HUES48 (cell line): ENCODE measurements at regions not wholly inside any gene's neighbourhood (a gene's known extent, or its start where the extent isn't known, plus 50 kb on each side); places are given as distances from the start of the nearest gene placed in this dataset.

Source experiments
- H3K27ac ChIP-seq: one replicate; pipeline ENCODE4 v1.7.0; 2013; ENCODE audit warnings: low read depth, low read length, inconsistent platforms
- H3K27me3 ChIP-seq: 2 replicates; pipeline ENCODE4 v1.6.1; 2013; ENCODE audit warnings: mild to moderate bottlenecking, low read length; ENCODE audit not compliant: control insufficient read depth, insufficient read depth
- H3K36me3 ChIP-seq: 2 replicates; pipeline ENCODE4 v1.6.1; 2013; ENCODE audit warnings: low read length; ENCODE audit not compliant: control insufficient read depth, insufficient read depth
- H3K4me1 ChIP-seq: 2 replicates; pipeline ENCODE4 v1.6.1; 2013; ENCODE audit warnings: mild to moderate bottlenecking, low read length; ENCODE audit not compliant: control insufficient read depth, insufficient read depth
- H3K4me3 ChIP-seq: 2 replicates; pipeline ENCODE4 v1.5.1; 2013; ENCODE audit warnings: mild to moderate bottlenecking, low read depth, low read length
- H3K9ac ChIP-seq: 2 replicates; pipeline ENCODE4 v1.6.1; 2013; ENCODE audit warnings: mild to moderate bottlenecking, low read depth, low read length, moderate library complexity
- H3K9me3 ChIP-seq: 2 replicates; pipeline ENCODE4 v1.6.1; 2013; ENCODE audit warnings: low read length; ENCODE audit not compliant: control insufficient read depth, insufficient read depth

- H3K9me3 ChIP-seq: no peaks in the 10 kb centered on the region
- no peak overlapping the region for H3K27ac ChIP-seq
- H3K4me3 ChIP-seq: no peak overlapping the region
- no peaks in the 10 kb centered on the region for H3K36me3 ChIP-seq
- no peak overlapping the region for H3K9ac ChIP-seq
- no peaks in the 10 kb centered on the region for H3K4me1 ChIP-seq
- no peaks in the 10 kb centered on the region for H3K27me3 ChIP-seq
These were observed 190.1 kb upstream of the AGAP1 start for GRCh38 chr2:235303499-235304291.

DNA sequence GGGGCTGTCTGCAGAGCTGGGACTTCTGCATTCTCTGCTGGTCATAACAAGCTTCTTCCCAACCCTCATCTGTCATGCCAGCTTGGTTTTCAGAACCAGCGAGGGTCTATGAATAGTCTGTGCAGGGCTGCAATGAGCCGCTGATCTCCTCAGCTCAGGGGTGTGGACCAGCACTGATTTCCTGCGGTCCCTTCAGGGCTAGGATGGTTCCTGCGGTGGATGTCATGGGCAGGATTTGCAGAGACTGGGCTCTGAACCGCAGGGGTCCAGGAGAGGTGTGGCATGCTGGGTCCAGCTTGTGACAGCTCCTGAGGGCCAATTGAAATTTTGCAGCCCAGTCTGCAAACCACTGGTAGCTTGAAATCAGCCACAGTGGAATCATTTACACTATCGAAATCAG is 188.2 kb upstream of the AGAP1 start:
- no peaks in the 10 kb centered on the region for H3K36me3 ChIP-seq
- H3K27ac ChIP-seq: no peak overlapping the region
- H3K9me3 ChIP-seq: no peaks in the 10 kb centered on the region
- no peaks in the 10 kb centered on the region for H3K4me1 ChIP-seq
- H3K9ac ChIP-seq: no peak overlapping the region
- no peaks in the 10 kb centered on the region for H3K27me3 ChIP-seq
- no peak overlapping the region for H3K4me3 ChIP-seq

DNA sequence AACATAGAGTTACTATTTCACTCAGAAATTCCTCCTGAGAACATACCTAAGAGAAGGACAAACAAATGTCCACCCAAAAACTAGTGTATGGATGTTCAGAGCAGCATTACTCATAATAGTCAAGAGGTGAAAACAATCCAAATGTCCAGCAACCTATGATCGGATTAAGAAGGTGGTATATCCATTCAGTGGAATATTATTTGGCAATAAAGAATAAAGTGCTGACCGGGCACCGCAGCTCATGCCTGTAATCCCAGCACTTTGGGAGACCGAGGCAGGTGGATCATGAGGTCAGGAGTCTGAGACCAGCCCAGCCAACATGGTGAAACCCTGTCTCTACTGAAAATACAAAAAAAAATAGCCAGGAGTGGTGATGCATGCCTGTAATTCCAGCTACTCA is 182.8 kb upstream of the AGAP1 start:
- no peaks in the 10 kb centered on the region for H3K36me3 ChIP-seq

DNA sequence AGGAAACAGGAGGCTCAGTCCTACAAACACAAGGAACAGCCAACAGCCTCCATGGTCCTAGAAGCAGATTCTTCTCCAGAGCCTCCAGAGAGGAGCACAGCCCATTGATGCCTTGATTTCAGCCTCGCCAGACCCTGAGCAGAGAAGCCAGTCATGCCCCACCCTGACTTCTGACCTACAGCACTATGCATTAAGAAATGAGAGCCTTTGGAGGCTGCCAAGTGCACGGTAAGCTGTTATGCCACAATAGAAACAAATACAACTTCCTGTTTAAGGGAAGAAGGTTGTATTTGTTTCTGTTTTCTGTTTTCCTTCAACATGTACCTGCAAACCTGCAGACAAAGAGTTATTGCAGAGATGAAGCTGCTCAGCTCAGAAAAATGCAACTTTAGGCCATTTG is 181.3 kb upstream of the AGAP1 start:
- Histone ChIP-seq H3K9me3 (no peaks in the 10 kb centered on the region), H3K27me3 (no peaks in the 10 kb centered on the region), H3K4me1 (no peaks in the 10 kb centered on the region), H3K36me3 (no peaks in the 10 kb centered on the region), H3K27ac (no peak overlapping the region), H3K4me3 (no peak overlapping the region), H3K9ac (no peak overlapping the region)

More for the DNA sequence above, 182.8 kb upstream of the AGAP1 start:
- Histone ChIP-seq H3K4me1 (no peaks in the 10 kb centered on the region), H3K27ac (no peak overlapping the region), H3K4me3 (no peak overlapping the region), H3K9ac (no peak overlapping the region), H3K27me3 (no peaks in the 10 kb centered on the region), H3K9me3 (no peaks in the 10 kb centered on the region)

DNA sequence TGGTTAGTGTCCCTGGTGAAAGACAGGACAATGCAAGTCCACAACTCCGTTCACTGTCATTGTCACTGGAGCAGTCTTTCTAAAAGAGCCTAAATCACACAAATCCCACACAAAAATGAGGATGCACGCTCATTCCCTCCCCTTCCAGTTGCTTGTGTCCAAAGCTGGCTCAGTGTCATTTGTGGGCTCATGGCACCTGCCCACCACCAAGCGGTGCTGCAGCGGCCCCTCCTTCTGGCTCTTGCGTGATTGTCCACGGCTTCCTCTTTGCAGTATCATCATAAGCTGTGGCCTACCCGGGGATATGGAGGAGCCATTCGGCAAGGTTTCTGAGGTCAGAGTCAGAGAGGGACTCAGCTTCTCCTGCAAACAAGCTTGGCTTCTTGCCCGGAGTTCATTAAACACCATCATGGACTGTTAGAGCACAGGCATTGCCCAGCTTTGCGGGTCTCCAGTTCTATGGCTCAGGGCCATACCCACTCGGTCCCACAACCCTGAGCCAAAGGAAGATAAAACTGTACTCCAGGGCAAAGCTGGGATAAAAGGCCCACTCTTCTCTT is 179.4 kb upstream of the AGAP1 start:
- Histone ChIP-seq H3K27ac (no peak overlapping the region), H3K4me1 (no peaks in the 10 kb centered on the region), H3K9ac (no peak overlapping the region), H3K27me3 (no peaks in the 10 kb centered on the region), H3K36me3 (no peaks in the 10 kb centered on the region), H3K9me3 (no peaks in the 10 kb centered on the region), H3K4me3 (no peak overlapping the region)

DNA sequence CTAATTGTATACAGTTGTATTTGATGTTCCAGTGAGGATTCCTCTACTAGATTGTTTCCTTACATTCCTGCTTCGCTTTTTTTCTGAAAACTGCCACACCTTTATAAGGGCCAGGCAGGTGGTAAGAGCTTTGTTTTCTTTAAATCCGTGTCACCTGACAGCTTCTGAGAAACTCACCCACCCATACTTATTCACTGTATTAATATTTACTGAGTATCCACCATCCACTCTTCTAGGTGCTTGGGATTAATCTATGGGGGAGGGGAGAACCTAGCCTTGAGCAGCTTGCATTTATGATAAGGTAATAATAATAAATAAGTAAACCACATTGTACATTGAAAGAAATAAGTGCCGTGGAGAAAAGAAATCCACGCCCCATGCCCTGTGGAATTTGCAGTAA is 174.7 kb upstream of the AGAP1 start:
- Histone ChIP-seq H3K27ac (no peak overlapping the region), H3K36me3 (no peaks in the 10 kb centered on the region), H3K4me1 (0 out of 2 replicates have a peak, but pooled peaks cover under 1% of the 10 kb centered on the region), H3K9me3 (no peaks in the 10 kb centered on the region), H3K9ac (no peak overlapping the region), H3K27me3 (no peaks in the 10 kb centered on the region), H3K4me3 (no peak overlapping the region)

DNA sequence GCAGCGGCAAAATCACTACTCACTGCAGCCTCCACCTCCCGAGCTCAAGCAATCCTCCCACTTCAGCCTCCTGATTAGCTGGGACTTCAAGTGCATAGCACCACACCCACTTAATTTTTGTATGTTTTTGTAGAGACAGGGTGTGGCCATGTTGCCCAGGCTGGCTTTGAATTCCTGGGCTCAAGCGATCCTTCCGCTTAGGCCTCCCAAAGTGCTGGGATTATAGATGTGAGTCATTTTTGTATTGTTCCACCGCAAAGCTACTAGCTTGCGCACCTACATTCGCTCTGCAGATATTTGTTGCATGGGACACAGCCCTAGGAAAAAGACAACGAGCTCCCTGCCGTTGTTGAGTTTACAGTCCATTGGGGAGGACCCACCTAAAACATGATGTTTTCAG is 173.5 kb upstream of the AGAP1 start:
- no peaks in the 10 kb centered on the region for H3K27me3 ChIP-seq
- H3K4me3 ChIP-seq: no peak overlapping the region
- peaks cover 11% of the 10 kb centered on the region for H3K4me1 ChIP-seq
- no peaks in the 10 kb centered on the region for H3K36me3 ChIP-seq
- H3K9me3 ChIP-seq: no peaks in the 10 kb centered on the region
- H3K27ac ChIP-seq: no peak overlapping the region
- no peak overlapping the region for H3K9ac ChIP-seq

- Histone ChIP-seq H3K27ac (no peak overlapping the region), H3K27me3 (no peaks in the 10 kb centered on the region), H3K9ac (no peak overlapping the region), H3K9me3 (no peaks in the 10 kb centered on the region), H3K36me3 (no peaks in the 10 kb centered on the region), H3K4me1 (peaks cover 16% of the 10 kb centered on the region), H3K4me3 (no peak overlapping the region)
These were observed 169.5 kb upstream of the AGAP1 start for GRCh38 chr2:235324324-235324723.

- Histone ChIP-seq H3K4me3 (no peak overlapping the region), H3K36me3 (no peaks in the 10 kb centered on the region), H3K4me1 (peaks cover 16% of the 10 kb centered on the region), H3K27ac (no peak overlapping the region), H3K9ac (no peak overlapping the region), H3K27me3 (no peaks in the 10 kb centered on the region), H3K9me3 (no peaks in the 10 kb centered on the region)
These were observed 168.7 kb upstream of the AGAP1 start for GRCh38 chr2:235325151-235325550.

DNA sequence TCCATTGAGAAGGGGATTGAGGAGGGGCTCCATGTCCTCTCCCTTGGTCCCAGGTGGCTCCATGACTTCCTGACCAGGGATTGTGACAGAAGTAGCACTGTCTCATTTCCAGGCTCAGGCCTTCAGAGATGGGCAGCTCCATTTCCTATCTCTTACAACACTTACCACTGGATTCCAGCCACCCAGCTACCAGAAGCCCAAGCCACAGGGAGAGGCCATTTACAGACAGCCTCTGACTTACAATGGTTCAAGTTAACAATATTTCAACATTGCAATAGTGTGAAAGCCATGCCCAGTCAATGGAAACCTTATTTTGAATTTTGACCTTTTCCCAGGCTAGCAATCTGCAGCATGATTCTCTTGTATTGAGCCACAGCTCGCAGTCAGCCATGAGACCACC is 164.9 kb upstream of the AGAP1 start:
- Histone ChIP-seq H3K27me3 (no peaks in the 10 kb centered on the region), H3K36me3 (no peaks in the 10 kb centered on the region), H3K27ac (no peak overlapping the region), H3K9ac (no peak overlapping the region), H3K4me3 (no peak overlapping the region), H3K4me1 (peaks cover 16% of the 10 kb centered on the region), H3K9me3 (no peaks in the 10 kb centered on the region)

- H3K9me3 ChIP-seq: no peaks in the 10 kb centered on the region
- no peaks in the 10 kb centered on the region for H3K36me3 ChIP-seq
- no peak overlapping the region for H3K9ac ChIP-seq
- no peak overlapping the region for H3K4me3 ChIP-seq
- H3K27me3 ChIP-seq: no peaks in the 10 kb centered on the region
- H3K4me1 ChIP-seq: no peaks in the 10 kb centered on the region
- no peak overlapping the region for H3K27ac ChIP-seq
These were observed 162.9 kb upstream of the AGAP1 start for GRCh38 chr2:235330775-235331451.
